ENCODE measurements at regions not wholly inside any gene's neighbourhood (a gene's known extent, or its start where the extent isn't known, plus 50 kb on each side); places are given as distances from the start of the nearest gene placed in this dataset.

- TF ChIP-seq CTCF (conservative IDR thresholded peaks at IDR 0.05; ENCODE audit: low read depth, low read length) (no peak), RCOR1 (IDR thresholded peaks at IDR 0.05; ENCODE audit: insufficient replicate concordance, low read length) (no peak), CEBPB (IDR thresholded peaks at IDR 0.05; ENCODE audit: low read depth, low read length) (no peak), SMC3 (IDR thresholded peaks at IDR 0.05; ENCODE audit: low read depth, low read length) (no peak), MAFK (IDR thresholded peaks at IDR 0.05; ENCODE audit: low read depth, low read length) (no peak), ELK1 (IDR thresholded peaks at IDR 0.05; ENCODE audit: borderline replicate concordance, low read depth, low read length) (no peak), POLR2A (IDR thresholded peaks at IDR 0.05; ENCODE audit: low read depth, low read length) (no peak), RFX5 (IDR thresholded peaks at IDR 0.05; ENCODE audit: low read depth, low read length) (no peak), MAZ (IDR thresholded peaks at IDR 0.05; ENCODE audit: borderline replicate concordance, low read depth, low read length) (no peak)
These were observed 490.6 kb downstream of the NEBL start for GRCh38 chr10:20406281-20407104.

All from IMR-90 (cell line).